GM12878 (cell line): ENCODE measurements at regions not wholly inside any gene's neighbourhood (a gene's known extent, or its start where the extent isn't known, plus 50 kb on each side); places are given as distances from the start of the nearest gene placed in this dataset.

Experiments
- ATAC-seq: fragments of 200-7000 bp; cut with Tn5 transposase; 3 replicates; pipeline ENCODE4 v1.9.1; 2020; ENCODE audit warnings: mild to moderate bottlenecking, moderate library complexity
- BruUV-seq: library from RNA; stranded (reverse); fragments of 400-500 nt; replicated peaks from 2 replicates; lab custom pipeline; 2021; lab: Mats Ljungman, UMichigan
- CTCF ChIA-PET: fragments of 300-600 bp; sonication (Branson Sonifier 250); formaldehyde crosslinking; extraction: SDS; loops from one replicate; lab custom pipeline; 2021; ENCODE audit warnings: inconsistent platforms; lab: Yijun Ruan, JAX
- POLR2A ChIA-PET: fragments of 350-600 bp; formaldehyde crosslinking; extraction: SDS; loops from one replicate; lab custom pipeline; 2021; ENCODE audit warnings: inconsistent platforms; lab: Charles Lee
- RAD21 ChIA-PET: fragments of 300-600 bp; sonication (Branson Sonifier 250); formaldehyde crosslinking; loops from one replicate; lab custom pipeline; 2023; ENCODE audit warnings: antibody characterized with exemption; ENCODE audit not compliant: unreplicated experiment; lab: Charles Lee
- SMC1A ChIA-PET: fragments of 300-600 bp; sonication (Branson Sonifier 250); formaldehyde crosslinking; loops from one replicate; lab custom pipeline; 2023; ENCODE audit not compliant: unreplicated experiment, uncharacterized antibody; lab: Charles Lee
- DNase-seq: peaks from one replicate; pipeline ENCODE4 v3.0.0-alpha.2; 2011; ENCODE audit warnings: low read depth, low spot score
- FAIRE-seq: peaks from 3 replicates; lab custom pipeline; 2011; peaks lifted over from hg19 to GRCh38; lab: Jason Lieb, UNC
- H2AFZ ChIP-seq: 2 replicates; pipeline ENCODE4 v1.6.0; 2011; ENCODE audit warnings: low read depth, low read length, control low read depth; ENCODE audit not compliant: control insufficient read depth
- H3K27ac ChIP-seq: 2 replicates; pipeline ENCODE4 v1.5.1; 2011; ENCODE audit warnings: control low read depth; ENCODE audit not compliant: control insufficient read depth, insufficient read depth
- H3K27me3 ChIP-seq, 2 experiments: replicated peaks in 1 of 2; 2 replicates each; pipeline versions ENCODE4 v1.6.0 to v1.6.1; 2011; ENCODE audit warnings: low read length in 1 of 2; ENCODE audit not compliant: control insufficient read depth in 2 of 2, insufficient read depth in 2 of 2
- H3K36me3 ChIP-seq, 2 experiments: 2 replicates each; pipeline ENCODE4 v1.5.1; 2011; ENCODE audit warnings: low read length in 1 of 2; ENCODE audit not compliant: control insufficient read depth in 2 of 2, insufficient read depth in 2 of 2
- H3K4me1 ChIP-seq: 2 replicates; pipeline ENCODE4 v1.6.1; 2011; ENCODE audit warnings: mild to moderate bottlenecking, low read length, moderate library complexity, mixed read lengths; ENCODE audit not compliant: control insufficient read depth, insufficient read depth
- H3K4me2 ChIP-seq: 2 replicates; pipeline ENCODE4 v1.6.0; 2011; ENCODE audit warnings: control low read depth; ENCODE audit not compliant: control insufficient read depth, insufficient read depth
- H3K4me3 ChIP-seq: fragments of 200-600 bp; sonication (generic); 2 replicates; pipeline ENCODE4 v1.5.1; 2016
- H3K79me2 ChIP-seq: 2 replicates; pipeline ENCODE4 v1.6.0; 2011; ENCODE audit warnings: low read length; ENCODE audit not compliant: control insufficient read depth, insufficient read depth
- H3K9ac ChIP-seq: 2 replicates; pipeline ENCODE4 v1.8.0; 2011; ENCODE audit warnings: low read length, control low read depth, mixed read lengths; ENCODE audit not compliant: control insufficient read depth, insufficient read depth
- H3K9me3 ChIP-seq: replicated peaks from 3 replicates; pipeline ENCODE4 v1.5.1; 2011; ENCODE audit warnings: mild to moderate bottlenecking, low read length; ENCODE audit not compliant: control insufficient read depth, insufficient read depth
- H4K20me1 ChIP-seq: 2 replicates; pipeline ENCODE4 v1.6.0; 2011; ENCODE audit not compliant: control insufficient read depth, insufficient read depth
- BRCA1 ChIP-seq: IDR thresholded peaks from 2 replicates; pipeline ENCODE4 v1.6.1; 2011; ENCODE audit warnings: low read depth, low read length, improper control_type of control experiment
- CHD1 ChIP-seq: IDR thresholded peaks from 2 replicates; pipeline ENCODE4 v1.6.1; 2012; ENCODE audit warnings: low read depth, low read length, improper control_type of control experiment
- GABPA ChIP-seq: IDR thresholded peaks from 2 replicates; pipeline ENCODE4 v1.6.1; 2014; ENCODE audit warnings: antibody characterized with exemption, low read depth, mild to moderate bottlenecking, inconsistent platforms
- HCFC1 ChIP-seq: fragments of 150-350 bp; IDR thresholded peaks from 2 replicates; pipeline ENCODE4 v1.6.1; 2014; ENCODE audit warnings: low read length
- IRF4 ChIP-seq: IDR thresholded peaks from 2 replicates; pipeline ENCODE4 v1.6.1; 2011; ENCODE audit warnings: low read depth, low read length
- KDM1A ChIP-seq: fragments of 200-600 bp; sonication (generic); IDR thresholded peaks from 2 replicates; pipeline ENCODE4 v1.6.1; 2016; ENCODE audit warnings: borderline replicate concordance
- SMAD5 ChIP-seq: IDR thresholded peaks from 2 replicates; pipeline ENCODE4 v1.6.1; 2016; ENCODE audit warnings: antibody characterized with exemption, low read depth
- ZBTB4 ChIP-seq: fragments of 450-650 bp; formaldehyde crosslinking; IDR thresholded peaks from 2 replicates; pipeline ENCODE4 v1.4.0; 2022; ENCODE audit warnings: mild to moderate bottlenecking, moderate library complexity
- WGBS: methylation state at CpG from one replicate; pipeline ENCODE4 v1.1.6; 2016; ENCODE audit warnings: low lambda C conversion rate; ENCODE audit not compliant: insufficient replicate concordance, insufficient coverage; ENCODE audit errors: missing lambda C conversion rate; 5-methylcytosine and 5-hydroxymethylcytosine counted together
- in situ Hi-C: fragments of 300-500 bp; cut with MboI; formaldehyde crosslinking; loops from 9 replicates; pipeline ENCODE4 v1.14.3; 2018; ENCODE audit warnings: mixed read lengths
- intact Hi-C: fragments of 100-400 bp; cut with micrococcal nuclease; formaldehyde crosslinking; loops from one replicate; pipeline ENCODE4 v1.14.2; 2022; ENCODE audit not compliant: unreplicated experiment
- TF ChIP-seq, protein P1 (sequence below): IDR thresholded peaks from 2 replicates; pipeline ENCODE4 v1.6.1; 2012; ENCODE audit warnings: mild to moderate bottlenecking, low read depth, low read length
- TF ChIP-seq, protein P2 (sequence below): IDR thresholded peaks from 2 replicates; pipeline ENCODE4 v1.6.1; 2012; ENCODE audit warnings: improper control_type of control experiment, low read depth, low read length; ENCODE audit not compliant: insufficient replicate concordance

- no peak for FAIRE-seq
- POLR2A ChIA-PET = no interaction called here
- no peaks in the 10 kb centered on the region for H3K4me1 ChIP-seq
- no peak for ATAC-seq
- intact Hi-C loops = no loop called here
- CTCF ChIA-PET = no interaction called here
- BruUV-seq = no TSS peak
- RAD21 ChIA-PET = no interaction called here
- 18% methylated on average over 11 of the region's 11 CpGs for WGBS
- H2AFZ ChIP-seq = no peak overlapping the region
- no peaks in the 10 kb centered on the region for H4K20me1 ChIP-seq
- no peak overlapping the region for H3K27ac ChIP-seq
- DNase-seq = no peak
- H3K27me3 ChIP-seq = no peaks in the 10 kb centered on the region
- SMC1A ChIA-PET = no interaction called here
- in situ Hi-C loops = no loop called here
- no peak overlapping the region for H3K9ac ChIP-seq
- H3K9me3 ChIP-seq = no peaks in the 10 kb centered on the region; the same call in 2 of the 3 replicates
- H3K4me3 ChIP-seq = no peak overlapping the region
- no peaks in the 10 kb centered on the region for H3K79me2 ChIP-seq
- H3K4me2 ChIP-seq = no peak overlapping the region
- no peaks in the 10 kb centered on the region for H3K36me3 ChIP-seq
- TF ChIP-seq ZBTB4 (CRISPR knock-in tag) (no peak), HCFC1 (no peak), SMAD5 (no peak), CHD1 (no peak), BRCA1 (no peak), KDM1A (no peak), IRF4 (no peak), GABPA (no peak)
- TF ChIP-seq, protein P1, sequence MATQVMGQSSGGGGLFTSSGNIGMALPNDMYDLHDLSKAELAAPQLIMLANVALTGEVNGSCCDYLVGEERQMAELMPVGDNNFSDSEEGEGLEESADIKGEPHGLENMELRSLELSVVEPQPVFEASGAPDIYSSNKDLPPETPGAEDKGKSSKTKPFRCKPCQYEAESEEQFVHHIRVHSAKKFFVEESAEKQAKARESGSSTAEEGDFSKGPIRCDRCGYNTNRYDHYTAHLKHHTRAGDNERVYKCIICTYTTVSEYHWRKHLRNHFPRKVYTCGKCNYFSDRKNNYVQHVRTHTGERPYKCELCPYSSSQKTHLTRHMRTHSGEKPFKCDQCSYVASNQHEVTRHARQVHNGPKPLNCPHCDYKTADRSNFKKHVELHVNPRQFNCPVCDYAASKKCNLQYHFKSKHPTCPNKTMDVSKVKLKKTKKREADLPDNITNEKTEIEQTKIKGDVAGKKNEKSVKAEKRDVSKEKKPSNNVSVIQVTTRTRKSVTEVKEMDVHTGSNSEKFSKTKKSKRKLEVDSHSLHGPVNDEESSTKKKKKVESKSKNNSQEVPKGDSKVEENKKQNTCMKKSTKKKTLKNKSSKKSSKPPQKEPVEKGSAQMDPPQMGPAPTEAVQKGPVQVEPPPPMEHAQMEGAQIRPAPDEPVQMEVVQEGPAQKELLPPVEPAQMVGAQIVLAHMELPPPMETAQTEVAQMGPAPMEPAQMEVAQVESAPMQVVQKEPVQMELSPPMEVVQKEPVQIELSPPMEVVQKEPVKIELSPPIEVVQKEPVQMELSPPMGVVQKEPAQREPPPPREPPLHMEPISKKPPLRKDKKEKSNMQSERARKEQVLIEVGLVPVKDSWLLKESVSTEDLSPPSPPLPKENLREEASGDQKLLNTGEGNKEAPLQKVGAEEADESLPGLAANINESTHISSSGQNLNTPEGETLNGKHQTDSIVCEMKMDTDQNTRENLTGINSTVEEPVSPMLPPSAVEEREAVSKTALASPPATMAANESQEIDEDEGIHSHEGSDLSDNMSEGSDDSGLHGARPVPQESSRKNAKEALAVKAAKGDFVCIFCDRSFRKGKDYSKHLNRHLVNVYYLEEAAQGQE = no peak
- TF ChIP-seq, protein P2, sequence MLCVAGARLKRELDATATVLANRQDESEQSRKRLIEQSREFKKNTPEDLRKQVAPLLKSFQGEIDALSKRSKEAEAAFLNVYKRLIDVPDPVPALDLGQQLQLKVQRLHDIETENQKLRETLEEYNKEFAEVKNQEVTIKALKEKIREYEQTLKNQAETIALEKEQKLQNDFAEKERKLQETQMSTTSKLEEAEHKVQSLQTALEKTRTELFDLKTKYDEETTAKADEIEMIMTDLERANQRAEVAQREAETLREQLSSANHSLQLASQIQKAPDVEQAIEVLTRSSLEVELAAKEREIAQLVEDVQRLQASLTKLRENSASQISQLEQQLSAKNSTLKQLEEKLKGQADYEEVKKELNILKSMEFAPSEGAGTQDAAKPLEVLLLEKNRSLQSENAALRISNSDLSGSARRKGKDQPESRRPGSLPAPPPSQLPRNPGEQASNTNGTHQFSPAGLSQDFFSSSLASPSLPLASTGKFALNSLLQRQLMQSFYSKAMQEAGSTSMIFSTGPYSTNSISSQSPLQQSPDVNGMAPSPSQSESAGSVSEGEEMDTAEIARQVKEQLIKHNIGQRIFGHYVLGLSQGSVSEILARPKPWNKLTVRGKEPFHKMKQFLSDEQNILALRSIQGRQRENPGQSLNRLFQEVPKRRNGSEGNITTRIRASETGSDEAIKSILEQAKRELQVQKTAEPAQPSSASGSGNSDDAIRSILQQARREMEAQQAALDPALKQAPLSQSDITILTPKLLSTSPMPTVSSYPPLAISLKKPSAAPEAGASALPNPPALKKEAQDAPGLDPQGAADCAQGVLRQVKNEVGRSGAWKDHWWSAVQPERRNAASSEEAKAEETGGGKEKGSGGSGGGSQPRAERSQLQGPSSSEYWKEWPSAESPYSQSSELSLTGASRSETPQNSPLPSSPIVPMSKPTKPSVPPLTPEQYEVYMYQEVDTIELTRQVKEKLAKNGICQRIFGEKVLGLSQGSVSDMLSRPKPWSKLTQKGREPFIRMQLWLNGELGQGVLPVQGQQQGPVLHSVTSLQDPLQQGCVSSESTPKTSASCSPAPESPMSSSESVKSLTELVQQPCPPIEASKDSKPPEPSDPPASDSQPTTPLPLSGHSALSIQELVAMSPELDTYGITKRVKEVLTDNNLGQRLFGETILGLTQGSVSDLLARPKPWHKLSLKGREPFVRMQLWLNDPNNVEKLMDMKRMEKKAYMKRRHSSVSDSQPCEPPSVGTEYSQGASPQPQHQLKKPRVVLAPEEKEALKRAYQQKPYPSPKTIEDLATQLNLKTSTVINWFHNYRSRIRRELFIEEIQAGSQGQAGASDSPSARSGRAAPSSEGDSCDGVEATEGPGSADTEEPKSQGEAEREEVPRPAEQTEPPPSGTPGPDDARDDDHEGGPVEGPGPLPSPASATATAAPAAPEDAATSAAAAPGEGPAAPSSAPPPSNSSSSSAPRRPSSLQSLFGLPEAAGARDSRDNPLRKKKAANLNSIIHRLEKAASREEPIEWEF = no peak
Measured at GRCh38 chr22:48926643-48927042, 901.0 kb downstream of the BRD1 start.
